Endothelial cell (in vitro differentiated cells): ENCODE measurements at regions not wholly inside any gene's neighbourhood (a gene's known extent, or its start where the extent isn't known, plus 50 kb on each side); places are given as distances from the start of the nearest gene placed in this dataset.

Experiments
- DNase-seq: peaks from one replicate; pipeline ENCODE4 v3.0.0; 2021; ENCODE audit warnings: low spot score
- H3K27ac Mint-ChIP-seq: one replicate; pipeline ENCODE4 v1.8.0; 2021; ENCODE audit warnings: mixed read lengths, inconsistent platforms; ENCODE audit not compliant: unreplicated experiment
- H3K27me3 Mint-ChIP-seq: one replicate; pipeline ENCODE4 v1.8.0; 2021; ENCODE audit warnings: mild to moderate bottlenecking, moderate library complexity, mixed read lengths, inconsistent platforms; ENCODE audit not compliant: unreplicated experiment
- H3K36me3 Mint-ChIP-seq: one replicate; pipeline ENCODE4 v1.8.0; 2021; ENCODE audit warnings: mild to moderate bottlenecking, low read depth, mixed read lengths, inconsistent platforms; ENCODE audit not compliant: unreplicated experiment
- H3K4me1 Mint-ChIP-seq: one replicate; pipeline ENCODE4 v1.8.0; 2021; ENCODE audit warnings: mild to moderate bottlenecking, mixed read lengths, inconsistent platforms; ENCODE audit not compliant: unreplicated experiment
- H3K4me3 Mint-ChIP-seq: one replicate; pipeline ENCODE4 v1.8.0; 2021; ENCODE audit warnings: mild to moderate bottlenecking, mixed read lengths, inconsistent platforms; ENCODE audit not compliant: unreplicated experiment
- H3K9me3 Mint-ChIP-seq: one replicate; pipeline ENCODE4 v1.8.0; 2021; ENCODE audit warnings: mixed read lengths, inconsistent platforms; ENCODE audit not compliant: unreplicated experiment
- TF ChIP-seq, protein P1 (sequence below): fragments of 200-600 bp; sonication (generic); IDR thresholded peaks from one replicate; pipeline ENCODE4 v1.5.0; 2021; ENCODE audit warnings: antibody characterized with exemption; ENCODE audit not compliant: unreplicated experiment

DNA sequence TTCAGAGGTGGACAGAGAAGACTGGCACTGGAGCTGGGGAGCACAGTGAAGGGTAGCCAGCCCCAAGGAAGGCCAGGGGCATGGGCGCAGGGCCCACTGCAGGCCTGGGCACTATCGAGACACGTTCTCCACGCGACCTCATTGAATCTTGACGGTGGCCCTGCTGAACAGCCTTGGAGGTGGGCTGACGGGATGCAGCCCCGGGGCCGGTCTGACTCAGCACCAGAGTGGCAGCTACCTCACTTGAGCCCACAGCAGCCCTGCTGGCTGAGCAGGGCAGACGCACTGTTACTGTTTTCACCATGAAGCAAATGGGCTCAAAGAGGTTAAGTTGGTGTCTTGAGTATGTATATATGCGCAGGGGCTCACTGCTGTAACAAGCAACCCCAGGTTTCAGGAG is 78.8 kb upstream of the FOXF1 start:
- no peaks in the 10 kb centered on the region for H3K36me3 Mint-ChIP-seq
- DNase-seq, result no peak
- H3K4me1 Mint-ChIP-seq, result no peaks in the 10 kb centered on the region
- TF ChIP-seq, protein P1, sequence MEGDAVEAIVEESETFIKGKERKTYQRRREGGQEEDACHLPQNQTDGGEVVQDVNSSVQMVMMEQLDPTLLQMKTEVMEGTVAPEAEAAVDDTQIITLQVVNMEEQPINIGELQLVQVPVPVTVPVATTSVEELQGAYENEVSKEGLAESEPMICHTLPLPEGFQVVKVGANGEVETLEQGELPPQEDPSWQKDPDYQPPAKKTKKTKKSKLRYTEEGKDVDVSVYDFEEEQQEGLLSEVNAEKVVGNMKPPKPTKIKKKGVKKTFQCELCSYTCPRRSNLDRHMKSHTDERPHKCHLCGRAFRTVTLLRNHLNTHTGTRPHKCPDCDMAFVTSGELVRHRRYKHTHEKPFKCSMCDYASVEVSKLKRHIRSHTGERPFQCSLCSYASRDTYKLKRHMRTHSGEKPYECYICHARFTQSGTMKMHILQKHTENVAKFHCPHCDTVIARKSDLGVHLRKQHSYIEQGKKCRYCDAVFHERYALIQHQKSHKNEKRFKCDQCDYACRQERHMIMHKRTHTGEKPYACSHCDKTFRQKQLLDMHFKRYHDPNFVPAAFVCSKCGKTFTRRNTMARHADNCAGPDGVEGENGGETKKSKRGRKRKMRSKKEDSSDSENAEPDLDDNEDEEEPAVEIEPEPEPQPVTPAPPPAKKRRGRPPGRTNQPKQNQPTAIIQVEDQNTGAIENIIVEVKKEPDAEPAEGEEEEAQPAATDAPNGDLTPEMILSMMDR, result no peak
- no peaks in the 10 kb centered on the region for H3K9me3 Mint-ChIP-seq
- no peak overlapping the region for H3K4me3 Mint-ChIP-seq
- peaks cover 10% of the 10 kb centered on the region for H3K27me3 Mint-ChIP-seq
- no peak overlapping the region for H3K27ac Mint-ChIP-seq

DNA sequence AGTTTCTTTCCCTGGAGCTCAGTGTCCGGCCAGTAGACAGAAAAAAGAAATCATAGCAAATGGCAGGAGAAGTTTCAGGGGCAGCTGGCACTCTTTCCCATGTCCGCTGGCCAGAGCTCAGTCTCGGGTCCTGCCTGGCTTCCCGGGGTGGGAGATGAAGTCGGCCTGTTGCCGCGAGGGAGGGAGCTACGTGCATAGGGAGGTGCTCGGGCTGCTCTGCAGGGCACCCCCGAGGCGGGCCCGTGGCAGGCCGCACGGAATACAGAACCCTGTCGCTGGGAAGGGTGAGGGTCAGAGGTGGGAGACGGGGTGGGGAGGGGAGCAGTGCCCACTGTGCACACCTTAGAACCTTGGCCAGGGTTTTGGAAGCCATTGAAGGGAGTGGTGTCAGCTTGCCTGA is 78.3 kb upstream of the FOXF1 start:
- Mint-ChIP-seq H3K4me3 (no peak overlapping the region), H3K9me3 (no peaks in the 10 kb centered on the region), H3K4me1 (no peaks in the 10 kb centered on the region), H3K27me3 (peaks cover 10% of the 10 kb centered on the region), H3K27ac (no peak overlapping the region), H3K36me3 (no peaks in the 10 kb centered on the region)
- TF ChIP-seq, protein P1, result no peak
- no peak for DNase-seq

DNA sequence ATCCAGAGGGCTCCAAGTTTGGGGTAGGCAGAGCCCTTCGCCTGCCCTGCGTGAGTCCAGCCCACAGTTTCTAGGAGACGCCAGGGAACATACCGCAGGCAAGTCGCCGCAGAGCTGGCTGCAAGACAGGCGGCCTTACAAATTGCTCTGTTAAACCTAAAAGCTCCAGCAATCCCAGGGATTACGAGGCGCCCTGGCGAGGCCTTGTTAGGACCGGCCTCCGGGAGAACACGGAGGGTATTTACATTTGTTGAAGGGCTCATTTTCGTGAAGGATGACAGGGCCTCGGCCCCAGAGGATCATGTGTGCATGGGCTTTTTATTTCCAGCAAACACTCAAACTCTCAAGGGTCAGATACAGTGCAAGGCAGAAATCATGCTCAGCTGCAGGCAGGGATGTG is 77.6 kb upstream of the FOXF1 start:
- Mint-ChIP-seq H3K36me3 (no peaks in the 10 kb centered on the region), H3K27ac (no peak overlapping the region), H3K4me3 (no peak overlapping the region), H3K9me3 (no peaks in the 10 kb centered on the region), H3K27me3 (peaks cover 10% of the 10 kb centered on the region), H3K4me1 (no peaks in the 10 kb centered on the region)
- DNase-seq, result no peak
- TF ChIP-seq, protein P1, result no peak

DNA sequence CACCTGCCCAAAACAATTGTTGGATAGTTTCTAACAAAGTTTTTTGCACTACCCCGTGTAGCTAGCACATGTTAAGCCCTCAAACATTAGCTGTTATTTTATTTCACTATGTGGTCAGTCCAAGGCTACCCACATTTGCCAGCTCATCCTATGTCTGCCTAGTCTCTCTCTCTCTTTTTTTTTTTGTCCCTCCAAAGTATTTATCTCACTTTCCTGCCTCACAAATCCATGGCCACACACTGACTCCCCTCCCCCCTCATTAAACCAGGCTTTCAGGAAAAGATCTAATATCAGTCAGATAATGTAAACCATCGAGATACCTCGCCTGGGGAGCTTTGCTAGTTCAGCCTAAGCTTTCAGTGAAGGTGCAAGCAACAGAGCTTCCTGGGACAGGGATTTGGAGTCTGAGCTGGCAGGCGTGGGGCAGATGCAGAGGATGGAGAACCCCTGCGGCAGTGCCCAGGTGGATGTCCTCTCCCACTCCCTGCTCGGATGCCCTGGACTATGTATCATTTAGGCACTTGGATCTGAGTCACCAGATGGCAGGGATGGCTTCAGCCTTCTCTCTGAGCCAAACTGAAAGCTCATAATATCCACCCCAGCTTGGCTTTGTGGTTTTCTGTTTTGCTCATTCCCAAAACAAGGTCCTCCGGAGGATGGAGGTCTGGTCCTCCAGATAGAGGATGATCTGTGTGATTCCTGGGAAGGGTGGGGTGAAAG is 73.7 kb upstream of the FOXF1 start:
- peaks cover 9% of the 10 kb centered on the region for H3K27me3 Mint-ChIP-seq
- H3K36me3 Mint-ChIP-seq, result no peaks in the 10 kb centered on the region
- no peaks in the 10 kb centered on the region for H3K9me3 Mint-ChIP-seq
- no peak overlapping the region for H3K4me3 Mint-ChIP-seq
- no peak overlapping the region for H3K27ac Mint-ChIP-seq
- DNase-seq, result no peak
- H3K4me1 Mint-ChIP-seq, result no peaks in the 10 kb centered on the region
- TF ChIP-seq, protein P1, result no peak

DNA sequence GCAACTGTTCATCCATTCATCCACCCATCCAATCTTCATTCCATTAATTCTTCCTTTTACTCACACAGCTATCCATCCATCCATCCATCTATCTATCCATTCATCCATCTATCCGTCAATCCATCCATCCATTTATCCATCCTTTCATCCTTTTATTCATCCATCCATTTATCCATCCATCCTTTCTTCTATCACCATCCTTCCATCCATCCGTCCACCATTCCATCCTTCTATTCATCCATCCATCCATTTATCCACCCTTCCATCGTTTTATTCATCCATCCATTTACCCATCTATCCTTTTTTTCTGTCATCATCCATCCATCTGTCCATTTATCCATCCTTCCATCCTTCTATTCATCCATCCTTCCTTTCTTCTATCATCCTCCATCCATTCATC is 73.0 kb upstream of the FOXF1 start:
- TF ChIP-seq, protein P1, result no peak
- Mint-ChIP-seq H3K27me3 (peaks cover 6% of the 10 kb centered on the region), H3K36me3 (no peaks in the 10 kb centered on the region), H3K4me1 (no peaks in the 10 kb centered on the region), H3K4me3 (no peak overlapping the region), H3K9me3 (no peaks in the 10 kb centered on the region), H3K27ac (no peak overlapping the region)
- DNase-seq, result no peak
